H9 (cell line): ENCODE measurements at regions not wholly inside any gene's neighbourhood (a gene's known extent, or its start where the extent isn't known, plus 50 kb on each side); places are given as distances from the start of the nearest gene placed in this dataset.

Experiments used
- DNase-seq: peaks from one replicate; pipeline ENCODE4 v3.0.0-alpha.2; 2017
- H2AFZ ChIP-seq: one replicate; pipeline ENCODE4 v1.6.1; 2013; ENCODE audit warnings: mild to moderate bottlenecking, low read length, control low read depth, moderate library complexity
- H2AK5ac ChIP-seq: 2 replicates; pipeline ENCODE4 v1.6.1; 2013; ENCODE audit warnings: low read length, control low read depth, mixed read lengths; ENCODE audit not compliant: insufficient read length
- H2BK120ac ChIP-seq: one replicate; pipeline ENCODE4 v1.6.1; 2013; ENCODE audit warnings: low read depth, mild to moderate bottlenecking, low read length, control low read depth, inconsistent platforms; ENCODE audit not compliant: poor library complexity, severe bottlenecking
- H2BK12ac ChIP-seq: 2 replicates; pipeline ENCODE4 v1.6.1; 2013; ENCODE audit warnings: low read length, control low read depth, mixed read lengths, low read depth; ENCODE audit not compliant: insufficient read length
- H2BK15ac ChIP-seq: 2 replicates; pipeline ENCODE4 v1.6.1; 2013; ENCODE audit warnings: low read depth, low read length, control low read depth
- H2BK20ac ChIP-seq: one replicate; pipeline ENCODE4 v1.6.1; 2013; ENCODE audit warnings: low read depth, mild to moderate bottlenecking, low read length, control low read depth, inconsistent platforms; ENCODE audit not compliant: poor library complexity, severe bottlenecking
- H2BK5ac ChIP-seq: 2 replicates; pipeline ENCODE4 v1.6.1; 2013; ENCODE audit warnings: low read length, control low read depth, mixed read lengths; ENCODE audit not compliant: insufficient read length
- H3K14ac ChIP-seq: 2 replicates; pipeline ENCODE4 v1.6.1; 2013; ENCODE audit warnings: low read length, control low read depth; ENCODE audit not compliant: insufficient read depth
- H3K18ac ChIP-seq: 2 replicates; pipeline ENCODE4 v1.6.1; 2013; ENCODE audit warnings: low read depth, mild to moderate bottlenecking, mixed read lengths, low read length, control low read depth; ENCODE audit not compliant: insufficient read length
- H3K23ac ChIP-seq: 2 replicates; pipeline ENCODE4 v1.6.1; 2013; ENCODE audit warnings: low read length, control low read depth, mixed read lengths, low read depth; ENCODE audit not compliant: insufficient read length
- H3K23me2 ChIP-seq: 2 replicates; pipeline ENCODE4 v1.6.1; 2013; ENCODE audit warnings: low read depth, mild to moderate bottlenecking, mixed read lengths, low read length, control low read depth; ENCODE audit not compliant: insufficient read length, poor library complexity, severe bottlenecking
- H3K27ac ChIP-seq: 2 replicates; pipeline ENCODE4 v1.5.1; 2013; ENCODE audit warnings: low read length, control low read depth, mixed read lengths, low read depth; ENCODE audit not compliant: insufficient read length
- H3K27me3 ChIP-seq: 2 replicates; pipeline ENCODE4 v1.6.1; 2013; ENCODE audit warnings: low read length, control low read depth, inconsistent platforms; ENCODE audit not compliant: insufficient read depth
- H3K4ac ChIP-seq: 2 replicates; pipeline ENCODE4 v1.6.1; 2013; ENCODE audit warnings: low read depth, mild to moderate bottlenecking, control low read depth, inconsistent platforms, low read length, moderate library complexity
- H3K4me1 ChIP-seq: 2 replicates; pipeline ENCODE4 v1.6.1; 2013; ENCODE audit warnings: low read length, control low read depth, inconsistent platforms; ENCODE audit not compliant: insufficient read depth
- H3K4me2 ChIP-seq: 2 replicates; pipeline ENCODE4 v1.6.1; 2013; ENCODE audit warnings: low read length, control low read depth, mixed read lengths; ENCODE audit not compliant: insufficient read length, insufficient read depth
- H3K56ac ChIP-seq: 2 replicates; pipeline ENCODE4 v1.6.1; 2013; ENCODE audit warnings: low read depth, mild to moderate bottlenecking, mixed read lengths, low read length, control low read depth; ENCODE audit not compliant: insufficient read length
- H3K79me1 ChIP-seq: 2 replicates; pipeline ENCODE4 v1.6.1; 2013; ENCODE audit warnings: low read depth, mild to moderate bottlenecking, moderate library complexity, low read length, control low read depth, inconsistent platforms; ENCODE audit not compliant: insufficient read depth, poor library complexity, severe bottlenecking
- H3K79me2 ChIP-seq: 2 replicates; pipeline ENCODE4 v1.6.1; 2013; ENCODE audit warnings: low read length, control low read depth, inconsistent platforms; ENCODE audit not compliant: insufficient read depth
- H3K9ac ChIP-seq: 2 replicates; pipeline ENCODE4 v1.6.1; 2013; ENCODE audit warnings: low read length, control low read depth, mixed read lengths; ENCODE audit not compliant: insufficient read length; ENCODE audit errors: extremely low read depth
- H3K9me3 ChIP-seq: one replicate; pipeline ENCODE4 v1.6.1; 2013; ENCODE audit warnings: low read depth, low read length, inconsistent platforms; ENCODE audit not compliant: control insufficient read depth
- H3T11ph ChIP-seq: one replicate; pipeline ENCODE4 v1.6.1; 2013; ENCODE audit warnings: mild to moderate bottlenecking, low read length, control low read depth, inconsistent platforms
- H4K20me1 ChIP-seq: one replicate; pipeline ENCODE4 v1.6.1; 2013; ENCODE audit not compliant: control insufficient read depth, insufficient read length, insufficient read depth
- H4K5ac ChIP-seq: 2 replicates; pipeline ENCODE4 v1.6.1; 2013; ENCODE audit warnings: low read depth, mild to moderate bottlenecking, mixed read lengths, low read length, control low read depth; ENCODE audit not compliant: insufficient read length
- H4K8ac ChIP-seq: replicated peaks from 2 replicates; pipeline ENCODE4 v1.6.1; 2013; ENCODE audit warnings: low read length, control low read depth, mixed read lengths, low read depth; ENCODE audit not compliant: insufficient read length
- H4K91ac ChIP-seq: 2 replicates; pipeline ENCODE4 v1.6.1; 2013; ENCODE audit warnings: low read depth, mild to moderate bottlenecking, moderate library complexity, mixed read lengths, low read length, control low read depth; ENCODE audit not compliant: insufficient read length
- H3K27ac Mint-ChIP-seq, 3 experiments: 2 replicates in 2 of 3; 3 replicates in 1 of 3; pipeline ENCODE4 v1.8.0; 2020 to 2021; ENCODE audit warnings: mixed read lengths in 3 of 3, mild to moderate bottlenecking in 1 of 3, moderate library complexity in 1 of 3
- H3K27me3 Mint-ChIP-seq: 2 replicates; pipeline ENCODE4 v1.8.0; 2021; ENCODE audit warnings: low read depth, mild to moderate bottlenecking, moderate library complexity, mixed read lengths
- H3K36me3 Mint-ChIP-seq, 3 experiments: 2 replicates in 2 of 3; 3 replicates in 1 of 3; pipeline ENCODE4 v1.8.0; 2020 to 2021; ENCODE audit warnings: low read depth in 3 of 3, mixed read lengths in 3 of 3; ENCODE audit not compliant: insufficient read depth in 1 of 3
- H3K4me1 Mint-ChIP-seq, 2 experiments: 2 replicates each; pipeline ENCODE4 v1.8.0; 2020; ENCODE audit warnings: mixed read lengths in 2 of 2
- H3K4me3 Mint-ChIP-seq, 2 experiments: 2 replicates in 1 of 2; 3 replicates in 1 of 2; pipeline ENCODE4 v1.8.0; 2020 to 2021; ENCODE audit warnings: mild to moderate bottlenecking in 2 of 2, mixed read lengths in 2 of 2, moderate library complexity in 1 of 2
- H3K9me3 Mint-ChIP-seq, 2 experiments: 2 replicates in 1 of 2; 3 replicates in 1 of 2; pipeline ENCODE4 v1.8.0; 2020; ENCODE audit warnings: mild to moderate bottlenecking in 2 of 2, mixed read lengths in 2 of 2, moderate library complexity in 1 of 2
- WGBS: extraction: QIAGEN DNeasy Blood & Tissue Kit; methylation state at CpG from one replicate; pipeline ENCODE4 v1.1.7; 2013; ENCODE audit warnings: missing lambda C conversion rate, low lambda C conversion rate, mixed read lengths; ENCODE audit not compliant: insufficient read length; ENCODE audit errors: extremely low coverage; 5-methylcytosine and 5-hydroxymethylcytosine counted together
- TF ChIP-seq, protein P1 (sequence below): fragments of 200-600 bp; sonication (generic); conservative IDR thresholded peaks from 3 replicates; pipeline ENCODE4 v1.8.0; 2021; ENCODE audit warnings: antibody characterized with exemption, mild to moderate bottlenecking

DNA sequence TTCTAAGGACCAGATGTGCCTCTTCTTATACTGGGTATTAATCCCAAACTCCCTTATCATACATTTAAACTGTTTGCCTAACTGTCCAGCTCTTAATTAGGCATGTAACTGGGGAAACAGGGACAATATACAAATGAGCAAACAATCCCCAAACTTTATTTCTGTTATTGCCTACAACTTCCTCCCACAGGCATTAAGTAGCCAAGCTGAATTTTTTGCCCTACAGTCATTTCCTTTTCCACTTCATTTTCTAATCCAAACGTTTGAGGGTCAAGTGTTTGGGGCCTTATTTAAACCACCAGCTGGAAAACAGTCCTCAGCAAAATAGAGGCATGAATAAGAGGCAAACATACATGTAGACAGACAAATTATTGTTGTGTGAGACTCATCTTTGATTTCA is 77.4 kb upstream of the CCL2 start:
- Histone ChIP-seq H2BK20ac (no peak overlapping the region), H4K8ac (no peak overlapping the region), H4K20me1 (no peaks in the 10 kb centered on the region), H2BK5ac (no peak overlapping the region), H4K5ac (no peak overlapping the region), H3K23me2 (no peaks in the 10 kb centered on the region), H3K9ac (no peak overlapping the region), H3K4ac (no peak overlapping the region), H3K23ac (no peak overlapping the region), H2AFZ (no peak overlapping the region), H3K18ac (no peak overlapping the region), H3K4me2 (no peak overlapping the region), H3K14ac (no peak overlapping the region), H3T11ph (no peak overlapping the region), H2BK120ac (no peak overlapping the region), H2AK5ac (no peak overlapping the region), H2BK15ac (no peak overlapping the region), H2BK12ac (no peak overlapping the region), H3K79me1 (no peaks in the 10 kb centered on the region), H3K79me2 (no peaks in the 10 kb centered on the region), H3K56ac (no peak overlapping the region), H3K27me3 (no peaks in the 10 kb centered on the region), H3K9me3 (no peaks in the 10 kb centered on the region), H4K91ac (no peak overlapping the region), H3K27ac (no peak overlapping the region), H3K4me1 (peaks cover 3% of the 10 kb centered on the region; the same call in 1 of the 2 replicates)
- Mint-ChIP-seq H3K27me3 (peaks cover 2% of the 10 kb centered on the region; the same call in 1 of the 2 replicates), H3K4me3 (no peak overlapping the region), H3K27ac (no peak overlapping the region), H3K36me3 (no peaks in the 10 kb centered on the region), H3K4me1 (peaks cover 24% of the 10 kb centered on the region in 2 experiments), H3K9me3 (0 out of 5 replicates have a peak, but pooled peaks cover 0 to 1% of the 10 kb centered on the region in 2 experiments)
- TF ChIP-seq, protein P1, sequence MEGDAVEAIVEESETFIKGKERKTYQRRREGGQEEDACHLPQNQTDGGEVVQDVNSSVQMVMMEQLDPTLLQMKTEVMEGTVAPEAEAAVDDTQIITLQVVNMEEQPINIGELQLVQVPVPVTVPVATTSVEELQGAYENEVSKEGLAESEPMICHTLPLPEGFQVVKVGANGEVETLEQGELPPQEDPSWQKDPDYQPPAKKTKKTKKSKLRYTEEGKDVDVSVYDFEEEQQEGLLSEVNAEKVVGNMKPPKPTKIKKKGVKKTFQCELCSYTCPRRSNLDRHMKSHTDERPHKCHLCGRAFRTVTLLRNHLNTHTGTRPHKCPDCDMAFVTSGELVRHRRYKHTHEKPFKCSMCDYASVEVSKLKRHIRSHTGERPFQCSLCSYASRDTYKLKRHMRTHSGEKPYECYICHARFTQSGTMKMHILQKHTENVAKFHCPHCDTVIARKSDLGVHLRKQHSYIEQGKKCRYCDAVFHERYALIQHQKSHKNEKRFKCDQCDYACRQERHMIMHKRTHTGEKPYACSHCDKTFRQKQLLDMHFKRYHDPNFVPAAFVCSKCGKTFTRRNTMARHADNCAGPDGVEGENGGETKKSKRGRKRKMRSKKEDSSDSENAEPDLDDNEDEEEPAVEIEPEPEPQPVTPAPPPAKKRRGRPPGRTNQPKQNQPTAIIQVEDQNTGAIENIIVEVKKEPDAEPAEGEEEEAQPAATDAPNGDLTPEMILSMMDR, result no peak
- no peak for DNase-seq
- whole genome bisulfite sequencing, result no CpG with 5 or more reads among the region's 1 CpG
